ENCODE measurements at regions not wholly inside any gene's neighbourhood (a gene's known extent, or its start where the extent isn't known, plus 50 kb on each side); places are given as distances from the start of the nearest gene placed in this dataset.
"Not testable (repeated sequence)": the region's sequence is repeated elsewhere in the genome, so short reads cannot be mapped to it uniquely, and the experiment has no call there.

DNA sequence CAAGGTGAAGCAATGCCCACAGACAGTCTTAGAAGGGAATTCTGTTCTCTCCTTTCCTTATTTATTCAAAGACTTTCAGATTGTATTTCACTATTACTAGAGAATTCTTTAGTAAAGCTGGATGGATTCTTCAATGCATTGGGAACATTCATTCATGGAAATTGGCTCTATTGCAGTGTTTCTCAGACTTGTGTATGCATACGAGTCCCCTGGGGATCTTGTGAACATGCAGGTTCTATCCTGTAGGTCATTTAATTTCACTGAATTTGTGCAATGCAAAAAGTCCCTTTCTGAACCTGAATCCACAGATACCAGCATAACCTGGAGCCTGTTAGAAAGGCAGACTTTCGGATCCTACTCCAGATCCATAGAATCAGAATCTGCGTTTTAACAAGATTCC lies 160.9 kb upstream of the AHI1 start:
- no peak for DNase-seq

DNA sequence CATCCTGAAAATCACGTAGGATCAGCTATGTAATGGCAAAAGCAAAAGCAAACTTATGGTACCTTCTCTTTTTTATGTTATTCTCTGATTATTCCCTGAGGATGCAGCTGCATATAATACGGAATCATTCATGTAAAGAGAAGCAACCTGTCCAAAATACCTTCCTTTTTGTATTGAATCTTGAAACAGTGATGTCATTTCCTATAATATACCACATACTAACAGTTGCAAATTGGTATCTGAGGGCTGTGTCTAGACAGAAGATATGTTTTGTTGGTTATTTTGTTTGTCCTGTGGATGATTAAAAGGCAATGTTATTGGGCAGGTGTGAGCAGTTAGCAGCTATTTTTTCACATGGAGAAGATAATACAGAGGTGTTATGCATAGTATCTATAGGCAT lies 161.4 kb upstream of the AHI1 start:
- DNase-seq = no peak

DNA sequence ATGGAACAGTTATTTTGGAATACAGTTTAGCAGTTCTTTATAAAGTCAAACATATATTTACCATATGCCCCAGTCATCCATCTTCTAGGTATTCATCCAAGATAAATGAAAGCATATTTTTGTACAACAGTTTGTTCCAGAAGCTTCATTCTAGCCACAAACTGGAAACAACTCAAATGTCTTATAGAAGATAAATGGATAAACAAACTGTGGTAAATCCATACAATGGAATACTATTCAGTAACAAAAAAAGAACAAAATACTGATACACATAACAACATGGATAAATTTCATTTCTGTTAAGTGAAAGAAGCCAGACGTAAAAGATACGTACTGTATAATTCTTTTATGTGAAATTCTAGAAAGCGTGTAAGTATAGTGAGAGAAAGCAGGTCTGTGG lies 167.0 kb upstream of the AHI1 start:
- DNase-seq = no peak

DNA sequence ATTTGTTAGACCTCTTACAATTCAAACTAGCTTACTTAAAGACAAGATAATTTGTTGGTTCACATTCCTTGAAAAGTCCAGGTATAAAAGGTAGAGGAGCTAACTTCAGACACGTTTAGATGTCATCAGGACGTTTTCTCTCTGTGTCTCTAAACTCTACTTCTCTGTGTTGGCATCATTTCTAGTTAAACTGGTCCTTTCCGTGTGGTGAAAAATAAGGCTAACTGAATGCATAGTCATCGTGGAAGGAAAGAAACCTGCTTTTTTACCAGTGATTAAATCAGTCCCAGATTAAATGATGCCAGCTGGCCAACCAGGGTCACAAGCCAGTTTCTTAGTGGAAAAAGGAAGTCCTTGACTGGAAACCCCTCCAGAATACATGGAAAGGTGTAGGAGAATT lies 168.4 kb upstream of the AHI1 start:
- DNase-seq = no peak

DNA sequence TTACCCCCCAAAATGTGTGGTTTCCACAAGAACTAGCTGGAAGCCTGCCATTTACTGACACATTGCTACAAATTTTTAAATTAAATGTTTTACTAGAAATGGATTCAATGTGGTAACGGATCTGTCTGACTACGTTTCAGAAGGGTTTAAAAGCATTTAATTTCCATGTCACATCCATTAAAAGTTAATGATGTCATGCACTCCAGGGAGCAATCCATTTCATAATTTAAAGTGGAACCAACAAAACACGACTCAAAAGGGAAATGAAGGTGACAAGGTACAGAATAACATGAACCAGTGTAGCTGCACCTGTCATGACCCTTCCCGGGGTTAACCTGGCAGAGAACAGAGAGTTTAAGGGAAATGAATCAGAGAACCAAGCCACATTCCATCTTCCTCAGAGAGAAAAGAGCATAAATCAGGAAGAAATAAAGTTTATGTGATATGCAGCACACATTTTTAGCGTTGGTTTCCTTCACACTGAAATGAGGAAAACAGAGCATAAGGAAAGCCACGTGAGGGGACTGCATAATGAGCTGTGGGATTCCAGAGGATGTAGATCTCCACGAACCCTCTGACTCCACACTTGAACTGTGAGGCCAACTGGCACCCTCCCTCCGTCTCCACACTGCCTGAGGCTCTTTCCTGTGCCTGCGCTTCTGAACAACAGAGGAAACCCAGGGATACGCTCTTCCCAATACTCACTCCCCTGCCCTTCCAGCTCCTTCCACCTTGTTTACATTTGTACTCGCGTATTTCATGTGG lies 170.3 kb upstream of the AHI1 start:
- peak; percentile 86 for DNase-seq

DNA sequence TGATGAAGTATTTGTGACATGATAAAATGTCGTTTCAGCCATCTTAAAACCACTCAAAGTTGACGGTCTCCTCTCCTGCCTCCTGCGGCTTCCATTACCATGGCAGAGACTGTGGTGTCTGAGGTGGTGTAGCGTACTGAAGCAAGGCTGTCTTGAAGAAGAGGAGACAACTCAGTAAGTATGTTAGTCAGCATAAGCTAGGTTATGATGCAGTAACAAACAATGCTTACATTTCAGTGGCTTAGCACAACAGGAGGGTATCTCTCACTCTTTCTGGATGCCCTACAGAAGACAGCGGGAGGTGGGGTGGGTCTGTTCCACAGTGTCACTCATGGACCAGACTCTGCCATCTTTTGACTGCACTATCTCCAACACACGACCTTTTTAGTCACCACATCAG lies 174.7 kb upstream of the AHI1 start:
- no peak for DNase-seq

DNA sequence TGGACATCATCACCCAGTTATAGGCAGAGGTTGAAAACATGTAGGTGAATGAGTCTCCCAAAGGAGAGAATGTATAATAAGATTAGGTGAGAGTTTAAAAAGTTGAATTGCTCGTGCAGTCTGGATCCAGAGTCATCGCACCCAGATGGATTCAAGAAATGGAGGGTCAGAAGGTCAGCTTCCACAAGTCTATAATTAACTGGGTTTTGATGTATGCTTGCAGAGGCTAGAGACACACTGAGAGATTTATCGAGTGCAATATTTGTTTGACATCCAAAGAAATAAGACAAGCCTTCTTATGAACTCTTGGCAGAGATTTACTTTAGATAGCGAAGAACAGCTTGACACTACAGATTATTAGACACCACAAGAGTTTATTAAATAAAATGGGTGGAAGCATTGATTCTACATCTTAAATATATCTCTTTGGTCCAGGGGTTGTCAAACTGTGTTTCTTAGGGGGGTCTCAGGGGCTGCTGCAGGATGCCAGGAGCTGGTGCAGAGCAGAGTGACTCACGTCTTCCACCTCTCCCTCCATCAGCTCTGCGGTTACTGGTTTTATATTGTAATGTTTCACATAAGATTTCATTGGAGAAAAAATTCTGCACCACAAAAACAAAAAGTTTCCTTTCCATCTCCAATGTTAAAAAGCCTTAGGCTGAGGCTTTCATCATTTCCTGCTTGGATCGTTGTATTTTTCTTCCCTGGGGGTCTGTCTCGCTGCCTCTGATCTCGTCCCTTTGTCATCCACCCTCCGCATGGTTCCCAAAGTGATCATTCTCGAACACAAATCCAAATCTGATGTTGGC lies 176.2 kb upstream of the AHI1 start:
- no peak for DNase-seq

DNA sequence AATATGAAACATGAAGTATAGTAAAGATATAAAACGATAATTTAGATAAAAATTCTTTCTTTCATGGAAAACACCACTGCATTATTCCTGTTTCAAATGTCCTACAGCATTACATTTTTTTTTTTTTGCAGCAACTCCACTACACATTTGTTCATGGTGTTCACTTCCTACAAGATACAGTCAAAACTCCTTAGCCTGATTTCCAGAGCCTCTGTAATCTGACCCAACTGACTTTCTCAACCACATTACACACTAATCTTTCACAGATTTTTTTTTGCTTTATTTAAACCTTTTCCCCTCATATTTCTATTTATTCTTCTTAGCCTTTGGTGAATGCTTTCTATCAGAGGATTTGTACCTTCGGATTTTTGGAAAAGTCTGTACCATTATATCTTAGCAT lies 176.5 kb upstream of the PDE7B start:
- DNase-seq = no peak

DNA sequence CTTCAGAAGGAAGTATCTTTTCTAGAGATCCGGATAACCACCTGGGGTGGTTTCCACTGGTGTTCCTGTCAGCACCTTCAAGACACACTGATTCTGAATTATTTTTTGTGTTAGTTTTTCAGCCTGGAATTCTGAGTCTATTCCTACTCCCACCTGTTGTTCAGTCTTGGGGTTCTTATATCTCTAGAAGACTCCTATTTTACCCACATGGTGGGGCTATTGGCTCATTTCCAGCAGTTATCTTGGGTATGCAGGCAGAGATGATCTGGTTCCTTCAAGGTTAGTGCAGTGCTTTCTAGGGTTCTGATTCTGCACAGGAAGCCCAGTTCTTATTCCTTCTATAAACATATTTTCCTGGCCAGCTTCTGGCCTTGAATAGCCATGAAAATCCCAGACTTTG lies 175.6 kb upstream of the PDE7B start:
- no peak for DNase-seq

DNA sequence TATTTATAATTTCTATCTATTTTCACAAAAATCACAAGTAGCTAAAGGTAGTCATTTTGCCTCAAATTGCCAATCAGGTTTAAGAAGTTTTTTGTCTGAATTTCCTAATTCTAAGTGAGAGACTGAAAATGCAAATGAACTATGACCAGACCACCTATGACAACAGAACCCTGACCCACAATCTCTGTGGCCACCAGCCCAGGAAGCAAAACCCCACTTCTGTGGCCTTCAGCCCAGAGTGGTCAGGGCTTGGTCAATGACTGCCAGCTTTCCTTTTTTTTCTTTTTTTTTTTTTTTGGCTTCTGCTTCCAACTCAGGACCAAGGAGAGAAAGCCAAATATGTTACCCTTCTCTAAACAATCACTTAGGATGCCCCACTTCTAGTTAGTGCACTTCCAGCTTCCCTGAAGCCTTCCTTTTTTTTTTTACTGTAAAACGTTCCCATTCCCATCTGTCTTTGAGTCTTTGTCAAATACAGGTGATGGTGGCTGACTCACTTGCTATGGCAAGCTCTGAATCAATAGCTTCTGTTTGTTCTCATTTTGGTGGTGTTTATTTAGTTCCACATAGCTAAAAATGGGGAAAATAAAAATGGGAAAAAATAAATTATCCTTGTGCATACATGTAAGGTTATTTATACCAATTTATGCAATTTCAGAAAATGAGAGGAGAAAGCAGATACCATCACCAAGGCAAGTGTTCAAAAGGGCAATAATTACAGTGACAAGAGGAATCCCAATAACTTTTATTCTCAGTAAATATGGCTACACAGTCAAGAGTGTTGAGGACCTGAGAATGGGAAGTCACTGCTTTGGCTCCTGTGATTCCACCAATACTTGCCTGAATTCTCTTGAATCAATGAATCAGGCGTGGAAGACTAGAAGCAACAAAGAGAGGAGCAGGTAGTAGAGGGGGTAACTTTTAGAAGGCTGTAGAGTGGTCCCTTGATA lies 170.3 kb upstream of the PDE7B start:
- DNase-seq = peak; percentile 72

DNA sequence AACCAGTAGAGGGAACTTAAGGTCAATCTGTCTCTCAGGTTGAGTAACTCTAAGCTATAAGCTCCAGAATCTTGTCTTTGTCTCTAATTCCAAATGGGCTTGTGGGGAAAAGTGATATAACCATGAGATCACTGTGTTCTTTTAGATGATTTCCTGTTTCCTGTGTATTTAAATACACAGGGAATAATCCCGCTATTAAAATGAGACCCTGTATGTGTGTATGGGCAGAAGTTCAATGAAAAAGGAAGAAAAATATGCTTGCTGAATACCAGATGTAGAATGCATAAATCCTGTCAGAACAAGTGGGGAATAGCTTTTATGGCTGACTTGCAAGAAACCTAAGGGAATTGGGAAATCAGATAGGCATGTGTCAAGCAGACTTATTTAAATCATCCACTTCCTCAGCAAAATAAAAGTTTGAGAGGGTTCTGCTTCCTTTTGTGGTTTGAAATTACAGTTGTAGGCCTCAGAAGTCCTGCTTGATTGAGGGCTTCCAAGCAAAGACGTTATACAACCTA lies 164.7 kb upstream of the PDE7B start:
- DNase-seq = no peak

DNA sequence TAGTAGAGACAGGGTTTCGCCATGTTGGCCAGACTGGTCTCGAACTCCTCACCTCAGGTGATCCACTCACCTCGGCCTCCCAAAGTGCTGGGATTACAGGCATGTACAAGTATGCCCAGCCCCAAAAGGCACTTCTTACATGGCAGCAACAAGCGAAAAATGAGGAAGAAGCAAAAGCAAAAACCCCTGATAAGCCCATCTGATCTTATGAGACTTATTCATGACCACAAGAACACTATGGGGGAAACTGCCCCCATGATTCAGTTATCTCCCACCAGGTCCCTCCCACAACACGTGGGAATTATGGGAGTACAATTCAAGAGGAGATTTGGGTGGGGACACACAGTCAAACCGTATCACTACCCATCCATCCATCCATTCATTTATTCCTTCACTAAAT lies 163.0 kb upstream of the PDE7B start:
- not testable (repeated sequence) for DNase-seq

DNA sequence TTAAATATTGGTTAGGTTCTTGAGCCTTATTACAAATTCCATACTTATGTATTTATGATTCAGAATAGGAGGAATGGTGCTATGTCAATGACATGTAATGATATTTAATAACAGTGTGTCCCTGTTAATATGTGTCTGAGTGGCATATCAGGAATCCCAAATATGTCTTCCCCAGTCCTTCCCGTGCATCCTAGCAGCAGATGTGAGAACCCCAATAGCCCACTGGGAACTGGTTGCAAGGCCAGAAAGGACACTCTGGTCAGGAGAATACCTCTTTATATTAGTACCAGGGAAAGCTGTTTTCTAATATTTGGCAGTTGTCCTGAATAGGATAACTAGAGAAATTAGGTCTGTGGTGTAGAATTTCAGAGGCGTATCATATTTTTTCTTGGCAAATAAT lies 159.1 kb upstream of the PDE7B start:
- DNase-seq = no peak

DNA sequence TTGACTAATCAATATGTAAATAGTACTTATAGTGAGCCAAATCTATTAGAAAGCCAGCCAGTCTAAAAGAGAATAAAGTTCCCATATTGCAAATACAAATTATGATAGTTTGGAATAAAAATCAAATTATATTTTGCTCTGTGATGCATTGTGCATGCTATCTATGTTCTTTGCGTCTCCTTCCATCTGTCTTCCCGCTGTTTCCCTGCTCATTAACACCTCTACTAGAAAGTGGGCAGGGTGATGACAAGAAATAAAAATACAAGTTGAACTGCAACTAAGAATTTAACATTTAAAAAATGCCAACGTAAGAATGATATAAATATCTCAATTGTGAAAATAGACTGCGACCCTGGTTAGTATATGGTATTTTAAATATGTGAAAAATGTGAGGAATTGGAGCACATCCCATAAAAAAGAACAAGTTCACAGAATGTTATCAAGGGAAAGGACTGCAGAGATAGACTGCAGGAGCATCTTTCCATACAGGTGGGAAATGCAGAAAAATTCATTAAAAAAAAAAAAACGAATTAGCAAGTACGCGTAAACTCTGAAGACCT lies 157.6 kb upstream of the PDE7B start:
- DNase-seq = no peak

DNA sequence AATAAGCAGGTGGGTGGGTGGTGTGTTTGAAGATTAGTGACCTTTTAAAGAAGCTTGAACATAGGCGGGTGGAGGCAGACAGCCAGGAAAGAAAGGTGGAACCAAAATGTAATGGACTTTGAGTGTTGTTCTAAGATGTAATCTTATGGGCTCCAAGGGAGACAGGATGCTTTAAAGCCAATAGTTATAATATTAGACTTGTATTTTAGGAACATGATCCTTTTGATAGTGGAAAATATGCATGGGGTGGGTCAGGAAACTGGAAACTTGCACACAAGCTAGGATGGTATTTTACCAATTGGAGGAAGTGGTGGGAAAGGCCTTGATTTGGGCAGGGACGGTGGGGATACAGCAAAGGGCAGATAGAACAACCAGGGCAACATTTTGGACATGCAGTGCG lies 151.8 kb upstream of the PDE7B start:
- no peak for DNase-seq

DNA sequence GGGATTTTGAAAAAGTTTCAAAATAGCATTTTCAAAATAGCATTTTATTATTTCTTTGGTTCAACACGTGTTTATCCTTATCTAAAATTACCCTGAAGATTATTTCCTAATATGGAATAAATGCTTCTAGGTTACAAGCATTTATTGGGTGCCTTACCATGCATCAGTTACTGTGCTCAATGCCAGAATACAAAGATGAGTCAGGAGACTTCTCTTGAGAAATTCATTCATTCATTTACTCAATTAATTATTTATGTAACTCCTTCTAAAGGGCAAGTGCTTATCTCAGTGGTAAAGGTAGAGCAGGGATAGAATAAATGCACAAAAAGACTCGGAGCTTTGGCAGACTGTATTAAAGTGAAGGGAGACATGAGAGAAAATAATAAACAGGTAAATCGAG lies 150.1 kb upstream of the PDE7B start:
- DNase-seq = no peak

DNA sequence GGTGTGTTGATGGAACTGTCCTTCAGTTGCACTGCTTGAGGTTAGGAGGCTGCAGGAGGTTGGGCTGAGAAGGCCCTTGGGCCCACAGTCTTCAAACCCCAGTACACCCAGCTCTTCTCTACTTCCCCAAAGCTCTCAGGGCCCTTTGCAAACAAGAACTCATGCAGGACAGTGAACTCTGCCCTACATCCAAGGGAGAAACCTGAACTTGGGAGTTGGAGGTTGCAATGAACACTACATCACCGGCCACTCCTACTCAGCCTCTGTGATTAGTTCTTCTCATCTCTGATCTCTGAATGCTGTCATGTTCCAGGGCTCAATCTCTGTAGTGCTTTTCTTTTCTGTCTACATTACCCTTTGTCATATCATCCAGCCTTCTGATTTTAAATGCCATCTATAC lies 148.5 kb upstream of the PDE7B start:
- no peak for DNase-seq

DNA sequence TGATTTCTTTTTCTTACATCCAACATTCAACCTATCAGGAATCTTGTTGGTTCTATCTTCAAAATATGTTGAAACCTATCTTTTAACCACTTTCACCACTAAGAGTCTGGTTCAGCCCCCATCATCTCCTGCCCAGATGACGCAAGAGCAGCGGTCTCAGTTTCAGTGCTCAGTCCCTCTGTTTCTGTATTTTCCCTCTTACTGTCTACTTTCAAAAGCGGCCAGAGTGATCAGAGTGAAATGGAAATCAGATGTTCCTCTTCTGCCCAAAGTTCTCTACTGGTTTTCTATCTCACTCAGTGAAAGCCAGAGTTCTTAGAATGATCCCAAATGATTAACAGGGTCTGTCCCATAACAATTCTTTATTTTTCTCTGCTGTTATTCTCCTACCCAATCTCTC lies 147.9 kb upstream of the PDE7B start:
- DNase-seq = no peak

DNA sequence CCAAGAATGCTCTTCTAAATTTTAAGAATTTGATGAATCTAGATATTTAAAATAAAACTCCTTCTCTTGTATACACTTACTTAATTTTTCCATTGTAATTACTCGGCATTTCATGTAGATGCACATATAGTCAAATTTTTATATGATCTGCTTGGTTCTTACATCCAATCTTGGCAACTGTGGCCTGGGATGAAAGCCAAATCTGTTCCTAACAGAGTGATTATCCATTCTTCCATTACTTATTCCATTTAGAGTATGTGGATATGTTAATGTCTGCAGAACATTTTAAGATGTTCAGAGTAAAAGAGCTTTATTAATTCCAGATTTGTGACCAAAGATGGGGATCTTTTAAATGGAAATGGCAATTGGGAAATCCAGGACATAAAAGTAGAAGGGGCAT lies 144.1 kb upstream of the PDE7B start:
- no peak for DNase-seq

DNA sequence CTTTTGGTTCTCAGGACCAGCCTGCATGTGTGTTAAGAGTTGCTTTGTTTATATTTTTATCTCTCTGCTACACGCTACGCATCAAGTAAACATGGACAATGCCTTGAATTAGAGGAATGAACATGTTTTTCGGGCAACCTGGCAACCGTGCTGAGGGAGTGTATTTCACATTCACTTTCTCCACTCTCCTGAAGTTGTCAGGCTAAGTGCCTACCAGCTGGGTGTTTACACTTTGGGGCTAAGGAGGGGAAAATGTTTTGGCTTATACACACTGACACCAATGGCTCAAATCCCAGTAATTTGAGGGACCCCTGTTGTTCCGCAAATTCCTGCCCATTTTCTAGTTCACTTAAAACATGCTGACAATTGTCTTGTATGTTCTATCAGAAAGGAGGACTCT lies 141.5 kb upstream of the PDE7B start:
- DNase-seq = no peak

DNA sequence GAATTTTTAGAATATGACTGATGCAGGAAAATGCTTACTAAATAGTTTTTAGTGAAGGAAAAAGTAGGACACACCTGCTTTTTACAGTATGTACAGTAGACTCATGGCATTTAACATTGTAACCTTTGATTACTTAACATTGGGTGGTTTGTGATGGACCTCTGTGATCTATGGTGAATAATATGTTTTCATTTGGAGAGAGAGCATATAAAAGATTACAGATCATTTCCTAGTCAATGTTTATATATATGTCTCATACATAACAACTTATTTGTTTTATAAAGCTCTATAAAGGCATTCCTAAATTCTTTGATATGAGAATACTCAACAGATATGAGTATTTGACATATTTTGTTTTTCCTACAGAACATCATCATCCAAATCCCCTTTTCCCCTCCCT lies 129.3 kb upstream of the PDE7B start:
- no peak for DNase-seq

DNA sequence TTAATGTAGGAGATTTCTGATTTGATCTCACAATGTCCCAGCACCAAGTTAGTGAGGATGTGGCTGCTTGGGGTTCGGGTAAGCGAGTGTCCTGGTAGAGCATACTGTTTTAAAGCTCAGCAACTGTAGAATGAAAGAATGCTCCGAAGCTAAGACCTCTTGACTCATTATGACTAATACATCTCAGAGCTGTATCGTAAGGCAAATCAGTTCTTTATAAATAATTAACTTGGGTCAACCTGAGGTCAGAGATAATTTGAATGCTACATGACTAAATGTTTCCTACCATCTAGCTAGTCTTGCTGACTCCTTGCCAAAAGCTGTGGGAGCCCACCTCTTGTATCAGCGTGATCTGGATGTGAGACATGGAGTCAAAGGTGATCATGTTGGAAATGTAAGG lies 128.8 kb upstream of the PDE7B start:
- no peak for DNase-seq

DNA sequence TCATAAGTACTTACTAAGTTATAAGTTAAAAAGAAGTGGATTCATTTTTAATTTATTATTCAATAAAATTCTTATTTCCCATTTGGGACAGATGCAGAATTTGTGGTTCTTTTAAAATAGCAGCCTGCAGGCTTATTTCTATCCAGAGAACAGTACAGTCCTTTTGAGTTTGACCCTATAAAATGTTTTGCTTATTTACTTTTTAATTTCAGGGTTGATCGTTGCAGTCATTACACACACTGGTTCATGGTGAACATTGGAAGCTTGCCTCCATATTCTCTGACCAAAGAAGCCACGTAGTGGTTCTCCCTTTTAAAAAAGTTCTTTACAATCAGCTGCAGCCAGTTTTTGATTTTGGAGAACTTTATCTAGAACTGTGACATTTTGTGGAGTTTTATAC lies 122.9 kb upstream of the PDE7B start:
- no peak for DNase-seq

Measured in DMS153 (cell line).